Stimulated activated CD4-positive, alpha-beta T cell treated with anti-CD3 and anti-CD28 coated beads, Interleukin-12 subunit alpha, Interleukin-12 subunit beta, amount 100 ng/mL, for 24 hours (primary cell): ENCODE measurements at regions not wholly inside any gene's neighbourhood (a gene's known extent, or its start where the extent isn't known, plus 50 kb on each side); places are given as distances from the start of the nearest gene placed in this dataset.
"Not testable (repeated sequence)": the region's sequence is repeated elsewhere in the genome, so short reads cannot be mapped to it uniquely, and the experiment has no call there.

Experiments
- DNase-seq, 2 experiments: peaks; one replicate each; pipeline ENCODE4 v3.0.0-alpha.2; 2020; ENCODE audit warnings: low read depth in 2 of 2

GRCh38 chr3:193905541-193906396 is 230.2 kb upstream of the HES1 start:
- no peak for DNase-seq

DNA sequence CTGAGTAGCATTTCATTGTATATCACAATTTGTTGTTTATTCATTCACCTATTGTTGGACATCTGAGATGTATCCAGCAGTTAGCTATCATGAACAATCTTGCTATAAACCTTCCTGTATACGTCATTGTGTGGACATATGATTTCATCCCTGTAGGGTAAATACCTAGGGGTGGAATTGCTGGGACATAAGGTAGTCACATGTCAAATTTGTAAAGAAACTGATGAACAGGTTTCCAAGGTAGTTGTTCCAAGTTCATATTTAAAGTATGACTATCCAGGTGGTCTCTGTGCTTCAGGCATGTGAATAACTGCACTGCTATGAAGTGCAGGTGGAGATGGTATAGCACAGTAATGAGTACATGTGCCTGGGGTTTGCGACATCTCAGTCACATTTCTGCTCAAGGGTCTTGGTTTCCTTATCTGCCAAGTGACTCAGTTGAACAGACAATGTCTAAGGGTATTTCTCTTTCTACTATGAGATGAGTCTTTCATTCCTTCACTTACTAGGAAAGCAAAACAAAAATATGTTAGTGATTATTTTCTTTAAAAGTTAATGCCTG is 229.0 kb upstream of the HES1 start:
- no peak for DNase-seq

DNA sequence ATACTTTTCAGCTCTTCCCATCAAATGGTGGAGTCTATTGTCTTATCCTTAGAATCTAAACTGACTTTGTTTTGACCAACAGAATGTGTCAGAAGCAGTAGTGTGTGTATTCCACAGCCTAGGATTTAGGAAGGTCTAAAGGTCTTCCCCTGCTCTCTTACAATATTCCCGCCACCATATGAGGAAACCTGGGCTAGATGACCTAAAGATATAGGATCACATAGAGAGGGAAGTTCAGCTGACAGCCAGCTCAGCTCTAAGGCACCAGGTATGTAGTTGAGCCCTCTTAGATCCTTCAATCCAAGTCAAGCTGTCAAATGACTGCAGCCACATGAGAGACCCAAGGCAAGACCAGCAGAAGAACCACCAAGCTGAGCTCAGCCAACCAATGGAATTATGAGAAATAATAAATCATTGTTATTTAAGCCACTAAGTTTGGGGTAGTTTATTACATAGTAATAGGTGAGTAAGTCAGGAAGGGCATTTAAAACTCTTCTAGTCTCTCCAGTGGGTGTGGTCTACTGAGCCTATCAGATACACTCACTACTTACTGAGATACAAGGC is 227.7 kb upstream of the HES1 start:
- DNase-seq = no peak

DNA sequence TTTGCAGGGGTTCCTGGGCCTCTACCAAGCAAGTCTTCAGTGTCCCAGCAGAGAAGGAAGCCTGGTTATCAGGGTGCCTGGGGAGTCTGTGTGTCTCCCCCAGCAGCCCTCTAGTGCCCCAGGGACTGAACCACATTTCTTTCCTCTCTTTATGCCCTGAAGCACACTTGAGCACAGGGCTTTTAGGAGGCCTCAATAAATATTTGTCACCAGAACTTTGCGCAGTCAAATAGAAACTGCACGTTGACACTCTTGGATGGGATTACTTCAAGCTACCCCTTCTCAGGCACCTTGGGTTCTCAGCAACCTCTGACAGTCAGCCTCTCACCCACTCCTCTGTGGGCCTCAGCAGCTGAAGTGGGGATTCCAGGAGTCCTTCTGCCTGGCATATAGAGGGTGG is 226.6 kb upstream of the HES1 start:
- no peak for DNase-seq

- DNase-seq = no peak
Measured at GRCh38 chr3:193910310-193910709, 225.6 kb upstream of the HES1 start.

DNA sequence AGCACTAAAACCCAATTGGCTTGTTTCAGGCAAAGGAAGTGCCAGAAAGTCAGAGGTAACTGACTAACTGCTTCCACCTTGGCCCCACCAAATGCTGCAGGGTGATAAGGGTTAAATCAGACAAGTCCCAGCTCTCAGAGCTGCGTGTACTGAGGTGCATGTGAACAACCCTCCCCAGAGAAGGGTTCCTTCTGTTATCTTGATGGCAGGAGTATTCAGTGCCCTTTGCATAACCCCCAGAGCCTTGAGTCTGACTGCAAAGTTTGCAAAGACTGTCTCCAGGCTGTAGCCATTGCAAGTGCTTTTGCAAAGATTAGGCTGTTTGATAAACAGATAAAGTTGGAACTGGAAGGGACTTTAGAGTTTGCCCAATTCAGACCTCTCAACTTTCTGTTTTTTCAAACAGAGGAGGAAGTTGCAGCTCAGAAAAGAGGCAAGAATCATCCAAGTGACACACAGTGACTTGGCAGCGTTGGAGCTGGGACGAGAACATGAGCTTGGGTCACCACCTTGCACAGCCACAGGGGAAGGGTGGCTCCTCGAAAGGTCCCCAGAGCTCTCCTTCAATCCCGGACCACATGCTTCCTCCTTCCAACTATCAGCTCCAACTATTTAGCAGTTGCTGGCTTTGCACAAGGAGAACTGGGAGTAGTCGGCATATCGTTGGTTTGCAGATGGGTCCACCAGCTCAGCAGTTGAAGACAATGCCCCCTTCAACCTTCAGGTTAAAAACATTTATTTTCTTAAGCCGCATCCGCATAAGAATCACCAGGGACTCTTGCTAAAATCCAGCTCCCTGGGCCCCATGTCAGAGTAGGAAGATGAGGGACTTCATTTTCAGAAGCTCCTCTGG is 224.8 kb upstream of the HES1 start:
- no peak for DNase-seq

DNA sequence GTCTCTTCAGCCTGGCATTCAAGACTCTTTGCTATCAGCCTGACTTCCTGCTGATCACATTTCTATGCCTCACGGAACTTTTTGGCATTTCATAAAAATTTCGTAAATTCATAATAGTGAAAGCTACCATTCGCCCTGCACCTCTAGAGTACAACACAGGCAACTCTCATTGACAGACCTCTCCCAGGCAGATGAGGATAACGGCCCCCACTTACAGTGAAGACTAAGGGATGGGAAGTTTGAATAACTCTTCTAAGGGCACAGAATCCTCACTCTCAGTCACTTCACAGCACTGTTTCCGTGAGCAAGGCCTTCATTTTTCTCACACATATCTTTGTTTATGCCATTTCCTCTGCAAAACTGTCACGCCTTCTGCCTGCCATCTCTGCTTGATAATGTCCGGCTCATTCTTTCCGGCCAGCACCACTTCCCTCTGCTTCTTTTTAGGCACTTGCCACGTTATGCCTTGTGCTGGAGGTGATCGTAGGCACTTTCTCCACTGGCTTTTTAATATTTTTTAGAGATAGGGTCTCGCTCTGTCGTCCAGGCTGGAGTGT is 224.1 kb upstream of the HES1 start:
- no peak for DNase-seq

DNA sequence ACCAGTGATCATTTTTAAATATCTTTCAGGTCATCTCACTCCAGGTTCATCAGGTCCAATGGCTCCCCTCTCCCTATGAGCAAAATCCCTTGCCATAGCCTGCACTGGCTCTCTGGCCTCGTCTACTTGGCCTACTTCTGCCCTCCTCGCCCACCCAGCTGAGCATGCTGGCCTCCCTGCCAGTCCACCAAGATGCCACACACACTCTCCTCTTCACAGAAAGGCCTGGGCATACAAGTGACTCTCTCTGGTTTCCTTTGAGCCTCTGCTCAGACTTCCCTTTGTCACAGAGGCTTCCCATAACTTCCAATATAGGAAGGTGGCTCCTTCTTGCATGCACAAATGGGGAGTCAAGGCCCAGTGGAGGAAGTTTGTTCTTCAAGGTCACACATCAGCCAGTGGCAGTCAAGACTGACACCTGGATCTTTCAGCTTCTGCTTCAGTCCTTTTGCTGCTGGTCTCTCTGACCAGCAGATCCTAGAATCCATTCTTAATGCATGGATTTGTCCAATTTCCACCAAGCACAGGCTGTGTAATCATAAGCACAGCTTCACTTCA is 223.2 kb upstream of the HES1 start:
- DNase-seq = no peak

DNA sequence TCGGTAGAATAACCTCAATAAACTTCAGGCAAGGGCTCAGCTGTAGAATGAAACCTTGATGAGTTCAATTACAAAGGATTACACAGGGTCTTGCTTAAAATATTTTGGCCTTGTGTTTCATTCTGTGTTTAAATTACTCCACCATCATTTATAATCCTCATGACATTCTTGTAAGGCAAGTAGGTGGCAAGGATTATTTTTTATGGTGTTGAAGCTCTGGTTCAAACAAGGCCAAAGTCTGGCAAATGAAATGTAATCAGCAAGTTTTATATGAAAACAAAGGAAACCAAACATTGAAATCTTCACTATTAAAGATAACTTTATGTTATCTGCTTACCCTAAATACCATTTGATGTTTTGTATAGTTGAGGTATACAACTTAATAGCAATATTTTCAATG is 221.3 kb upstream of the HES1 start:
- no peak for DNase-seq

GRCh38 chr3:193915099-193915498 is 220.8 kb upstream of the HES1 start:
- DNase-seq = no peak

DNA sequence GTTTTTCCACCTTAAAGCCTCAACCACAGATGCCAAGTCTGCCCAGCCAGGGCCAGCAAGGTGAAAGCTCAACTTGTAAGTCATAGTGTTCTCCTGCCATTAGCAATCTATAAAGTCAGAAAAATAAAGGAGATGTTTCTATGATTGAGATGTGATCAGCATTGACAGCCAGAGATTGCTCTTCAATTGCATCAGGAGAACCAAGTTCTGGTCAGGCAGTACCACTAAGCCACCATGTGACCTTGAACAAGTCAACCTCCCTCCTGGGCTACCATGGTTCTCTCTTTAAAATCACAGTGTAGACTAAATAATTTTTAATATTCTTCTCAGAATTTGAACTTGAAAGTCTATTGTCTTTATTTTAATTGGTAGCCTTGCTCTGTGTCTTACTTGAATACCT is 220.3 kb upstream of the HES1 start:
- DNase-seq = no peak

GRCh38 chr3:193917158-193917557 is 218.8 kb upstream of the HES1 start:
- no peak for DNase-seq

DNA sequence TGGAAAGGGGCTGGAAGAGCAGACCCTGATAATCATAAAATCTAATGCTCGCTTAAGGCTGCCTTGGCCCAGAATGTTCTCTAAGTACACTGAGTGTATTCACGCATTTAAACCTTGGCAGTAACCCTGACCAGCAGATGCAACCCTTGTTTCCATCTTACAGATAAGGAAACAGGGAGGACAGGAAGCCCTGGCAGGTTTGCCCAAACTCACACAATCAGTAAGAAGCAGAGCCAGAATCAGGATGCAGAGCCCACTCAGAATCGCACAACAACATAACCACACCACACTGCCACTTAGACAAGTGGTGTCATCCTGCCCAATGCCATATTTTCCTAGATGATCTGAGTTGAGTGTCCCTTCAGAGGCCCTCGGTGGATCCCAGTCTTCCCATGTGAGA is 214.5 kb upstream of the HES1 start:
- DNase-seq = no peak

- DNase-seq = no peak
Measured at GRCh38 chr3:193922034-193922774, 213.7 kb upstream of the HES1 start.

DNA sequence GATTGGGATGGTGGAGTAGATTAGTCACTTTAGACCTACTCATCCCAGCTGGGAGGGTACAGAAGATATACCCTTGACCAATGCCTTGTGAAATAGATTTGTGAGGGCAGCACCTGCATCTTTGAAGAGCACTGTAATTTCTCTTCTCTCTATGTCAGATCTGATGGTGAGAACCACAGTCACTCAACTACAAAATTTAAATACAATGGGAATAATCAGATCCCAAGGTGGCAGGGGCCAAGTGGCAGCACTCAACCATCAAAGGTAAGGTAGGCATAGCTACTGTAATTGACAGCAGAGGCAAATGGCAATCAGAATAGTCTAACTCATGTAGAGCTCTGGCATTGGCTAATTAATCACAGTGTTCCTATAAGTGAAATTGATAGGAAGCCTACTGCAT is 212.0 kb upstream of the HES1 start:
- not testable (repeated sequence) for DNase-seq

DNA sequence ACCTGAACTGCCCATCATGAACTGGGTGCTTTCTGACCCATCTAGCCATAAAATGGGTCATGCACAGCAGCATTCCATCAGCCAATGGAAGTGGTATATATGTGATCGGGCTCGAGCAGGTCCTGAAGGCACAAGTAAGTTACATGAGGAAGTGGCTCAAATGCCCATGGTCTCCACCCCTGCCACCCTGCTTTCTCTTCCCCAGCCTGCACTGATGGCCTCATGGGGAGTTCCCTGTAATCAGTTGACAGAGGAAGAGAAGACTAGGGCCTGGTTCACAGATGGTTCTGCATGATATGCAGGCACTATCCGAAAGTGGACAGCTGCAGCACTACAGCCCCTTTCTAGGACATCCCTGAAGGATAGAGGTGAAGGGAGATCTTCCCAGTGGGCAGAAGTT is 209.9 kb upstream of the HES1 start:
- not testable (repeated sequence) for DNase-seq

GRCh38 chr3:193927413-193928206 is 208.3 kb upstream of the HES1 start:
- not testable (repeated sequence) for DNase-seq

DNA sequence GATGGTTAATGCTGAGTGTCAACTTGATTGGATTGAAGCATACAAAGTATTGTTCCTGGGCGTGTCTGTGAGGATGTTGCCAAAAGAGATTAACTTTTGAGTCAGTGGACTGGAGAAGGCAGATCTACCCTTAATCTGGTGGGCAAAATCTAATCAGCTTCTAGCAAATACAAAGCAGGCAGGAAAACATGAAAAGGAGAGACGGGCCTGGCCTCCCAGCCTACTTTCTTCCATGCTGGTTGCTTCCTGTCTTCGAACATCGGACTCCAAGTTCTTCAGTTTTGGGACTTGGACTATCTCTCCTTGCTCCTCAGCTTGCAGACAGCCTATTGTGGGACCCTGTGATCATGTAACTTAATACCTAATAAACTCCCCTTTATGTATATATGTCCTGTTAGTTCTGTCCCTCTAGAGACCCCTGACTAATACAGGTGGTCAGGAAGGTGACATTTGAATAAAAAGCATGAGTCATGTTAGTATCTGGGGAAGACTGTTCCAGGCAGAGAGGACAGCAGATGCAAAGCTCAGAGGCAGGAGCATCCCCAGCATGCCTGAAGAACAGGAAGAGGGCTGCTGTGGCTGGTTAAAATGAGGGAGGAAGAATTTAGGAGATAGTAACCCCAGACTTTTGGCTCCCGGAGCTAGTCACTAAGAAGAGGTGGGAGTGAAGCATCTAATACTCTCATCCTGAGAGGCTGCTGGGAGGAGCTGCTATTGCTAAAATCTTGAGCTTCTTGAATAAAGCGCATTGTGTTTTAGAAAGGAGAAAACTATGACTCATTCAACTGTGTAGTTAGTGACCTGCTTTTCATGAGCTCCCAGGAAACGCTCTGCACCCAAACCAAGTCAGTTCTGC is 207.4 kb upstream of the HES1 start:
- DNase-seq = no peak

GRCh38 chr3:193929373-193929772 is 206.6 kb upstream of the HES1 start:
- no peak for DNase-seq
